Stimulated activated naive CD8-positive, alpha-beta T cell treated with anti-CD3 and anti-CD28 coated beads, Interleukin-15, Interleukin-2, amounts not matched to agents 100 U/mL and 50 U/mL, for 24 hours (primary cell): ENCODE measurements at regions not wholly inside any gene's neighbourhood (a gene's known extent, or its start where the extent isn't known, plus 50 kb on each side); places are given as distances from the start of the nearest gene placed in this dataset.
"Not testable (repeated sequence)": the region's sequence is repeated elsewhere in the genome, so short reads cannot be mapped to it uniquely, and the experiment has no call there.

Experiments used
- ATAC-seq: fragments of 150-1000 bp; cut with Tn5 transposase; one replicate; pipeline ENCODE4 v1.10.0; 2021
- DNase-seq: peaks from one replicate; pipeline ENCODE4 v3.0.0; 2021

GRCh38 chr22:25281675-25282345 is 62.4 kb downstream of the CRYBB2 start:
- DNase-seq (no peak), ATAC-seq (no peak)

DNA sequence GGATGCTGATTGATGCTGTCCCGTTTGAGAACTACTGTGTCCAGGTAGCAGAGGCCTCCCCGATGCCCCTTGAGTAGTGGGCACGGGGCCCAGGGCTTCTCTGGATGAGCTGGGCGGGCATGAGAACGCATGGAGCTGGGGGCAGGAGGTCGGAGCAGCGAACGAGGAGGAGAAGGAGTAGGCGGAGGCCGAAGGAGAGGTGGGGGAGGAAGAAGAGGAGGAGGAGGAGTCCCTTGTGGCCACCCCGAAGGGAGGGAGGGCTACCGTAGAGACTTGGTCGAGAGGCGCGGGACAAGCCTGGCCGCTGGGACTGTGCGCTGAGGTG is 62.9 kb downstream of the CRYBB2 start:
- DNase-seq (no peak), ATAC-seq (no peak)

DNA sequence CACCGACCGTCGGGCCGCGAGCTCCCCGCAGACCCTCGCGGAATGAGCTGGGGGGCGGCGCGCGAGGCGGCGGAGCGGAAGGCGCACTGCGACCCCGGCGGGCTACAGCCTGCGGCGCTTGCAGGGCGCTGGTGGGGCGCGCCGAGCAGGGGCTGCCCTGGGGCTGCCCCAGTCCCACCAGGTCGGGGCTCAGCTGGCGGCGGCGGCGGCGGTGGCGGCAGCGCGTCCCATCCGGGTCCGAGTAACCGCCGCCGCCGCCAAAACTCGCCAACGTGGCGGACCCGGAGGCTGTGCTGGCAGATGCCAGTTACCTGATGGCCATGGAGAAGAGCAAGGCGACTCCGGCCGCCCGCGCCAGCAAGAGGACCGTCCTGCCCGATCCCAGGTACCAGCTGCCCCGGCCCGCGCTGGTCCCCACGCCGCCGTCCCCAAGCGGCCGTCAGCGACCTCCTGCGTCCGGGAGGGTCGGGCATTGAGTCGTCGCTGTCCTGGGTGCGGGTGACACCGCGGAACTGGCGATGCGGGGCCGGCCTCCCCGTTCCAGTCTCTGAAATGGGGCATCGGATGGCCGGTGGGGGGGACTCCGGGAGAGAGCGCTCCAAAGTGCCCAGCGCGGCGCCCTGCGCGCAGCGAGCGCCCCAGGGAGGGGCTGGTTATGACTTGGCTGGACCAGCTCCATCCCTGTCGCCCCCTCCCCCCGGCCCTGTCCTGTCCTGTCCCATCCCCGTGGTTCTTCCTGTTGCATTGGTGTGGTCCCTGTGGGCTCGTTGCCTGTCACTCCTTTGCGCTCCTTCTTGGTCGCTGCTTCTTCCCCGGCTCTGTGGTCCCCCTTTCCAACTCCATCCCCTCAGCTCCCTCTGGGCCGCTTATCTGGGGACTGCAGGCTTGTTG is 63.5 kb downstream of the CRYBB2 start:
- ATAC-seq: no peak
- no peak for DNase-seq

- not testable (repeated sequence) for ATAC-seq, DNase-seq
These were observed 69.0 kb downstream of the CRYBB2 start for GRCh38 chr22:25288481-25288880.

GRCh38 chr22:25301912-25302311 is 82.5 kb downstream of the CRYBB2 start:
- DNase-seq, ATAC-seq: not testable (repeated sequence)

DNA sequence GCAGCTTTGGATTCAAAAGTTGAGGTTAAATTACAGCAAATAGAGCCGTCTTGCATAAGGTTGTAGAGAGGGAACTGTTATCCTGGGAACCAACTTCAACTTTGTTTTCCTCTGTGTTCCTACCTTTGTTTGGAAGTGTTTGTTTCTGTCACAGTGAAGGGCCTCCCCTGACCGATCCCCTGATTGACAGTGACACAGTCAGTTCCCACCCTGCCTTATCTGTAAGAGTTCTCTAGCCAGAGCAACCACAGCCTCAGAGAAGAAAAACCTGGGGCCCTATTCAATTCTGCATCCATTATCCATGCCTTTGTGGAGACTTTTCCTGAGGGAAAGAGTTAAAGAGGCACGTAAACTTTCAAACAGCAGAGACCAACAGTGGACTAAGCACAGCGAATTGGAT is 90.1 kb downstream of the CRYBB2 start:
- DNase-seq, ATAC-seq: not testable (repeated sequence)

GRCh38 chr22:25311924-25312323 is 92.5 kb downstream of the CRYBB2 start:
- ATAC-seq, DNase-seq: not testable (repeated sequence)

- ATAC-seq (peak; percentile 17), DNase-seq (no peak)
These were observed 98.8 kb downstream of the CRYBB2 start for GRCh38 chr22:25318081-25318823.

DNA sequence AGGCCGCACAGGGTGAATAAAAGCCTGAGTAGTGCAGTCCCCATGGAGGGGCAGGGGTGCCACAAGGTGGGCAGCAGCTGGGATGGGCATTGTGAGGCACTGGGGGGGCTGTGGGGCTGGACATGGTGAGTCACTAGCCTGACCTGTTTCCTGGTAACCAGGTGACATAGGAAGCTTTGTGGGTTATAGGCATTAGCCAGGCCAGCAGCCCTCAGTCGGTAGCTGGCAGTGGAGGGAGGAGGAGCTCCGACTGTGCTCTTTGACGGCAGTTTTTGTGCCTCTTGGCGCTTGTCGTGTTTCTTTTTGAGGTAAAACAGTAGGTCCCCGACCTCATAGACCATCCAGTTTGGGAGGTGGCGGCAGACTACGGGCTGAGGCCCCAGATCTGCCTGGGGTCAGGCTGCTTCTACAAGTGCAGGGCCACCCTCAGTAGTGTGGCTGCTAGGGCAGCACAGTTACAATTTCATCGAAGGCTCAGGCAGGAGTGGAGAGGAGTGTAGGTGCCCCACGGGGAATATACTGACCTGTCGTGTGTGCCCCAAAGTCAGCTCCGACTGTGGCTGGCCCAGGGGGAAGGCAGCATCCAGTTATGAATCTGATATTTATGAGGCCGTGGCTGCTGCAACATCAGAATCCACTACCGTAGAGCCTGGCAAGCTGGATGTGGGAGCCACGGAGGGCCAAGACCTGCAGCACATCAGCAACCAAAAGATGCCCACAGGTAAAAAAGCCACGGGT is 107.7 kb downstream of the CRYBB2 start:
- ATAC-seq: no peak
- DNase-seq: no peak

GRCh38 chr22:25331050-25331449 is 111.6 kb downstream of the CRYBB2 start:
- no peak for DNase-seq
- ATAC-seq: no peak

DNA sequence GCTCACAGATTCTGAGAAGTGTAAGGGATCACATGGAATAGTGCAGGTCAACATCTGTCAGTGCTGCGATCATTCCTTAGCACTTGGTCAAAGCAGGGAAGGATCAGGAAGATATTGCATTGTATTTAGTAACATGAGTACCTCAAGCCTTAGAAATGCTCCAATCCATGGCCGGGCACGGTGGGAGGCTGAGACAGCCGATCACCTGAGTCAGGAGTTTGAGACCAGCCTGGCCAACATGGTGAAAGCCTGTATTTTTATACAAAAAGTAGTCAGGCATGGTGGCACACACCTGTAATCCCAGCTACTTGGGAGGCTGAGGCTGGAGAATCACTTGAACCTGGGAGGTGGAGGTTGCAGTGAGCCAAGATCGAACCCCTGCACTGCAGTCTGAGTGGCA is 112.5 kb downstream of the CRYBB2 start:
- DNase-seq, ATAC-seq: not testable (repeated sequence)

DNA sequence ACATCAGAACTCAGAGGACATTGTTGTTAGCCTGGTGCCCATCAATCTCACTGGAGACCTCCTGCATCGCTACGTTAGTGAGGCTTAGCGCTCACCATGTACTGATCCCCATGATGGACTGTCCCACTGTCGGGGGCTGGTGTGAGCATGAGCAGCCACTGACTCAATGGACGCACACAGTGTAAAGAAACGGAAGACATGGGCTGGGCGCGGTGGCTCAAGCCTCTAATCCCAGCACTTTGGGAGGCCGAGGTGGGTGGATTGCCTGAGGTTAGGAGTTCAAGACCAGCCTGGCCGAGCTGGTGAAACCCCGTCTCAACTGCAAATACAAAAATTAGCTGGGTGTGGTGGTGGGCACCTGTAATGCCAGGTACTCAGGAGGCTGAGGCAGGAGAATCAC is 112.9 kb downstream of the CRYBB2 start:
- DNase-seq (no peak), ATAC-seq (no peak)

GRCh38 chr22:25334162-25334490 is 114.7 kb downstream of the CRYBB2 start:
- peak; percentile 64 for ATAC-seq
- DNase-seq: peak; percentile 75

- not testable (repeated sequence) for DNase-seq, ATAC-seq
These were observed 115.2 kb downstream of the CRYBB2 start for GRCh38 chr22:25334631-25335030.

DNA sequence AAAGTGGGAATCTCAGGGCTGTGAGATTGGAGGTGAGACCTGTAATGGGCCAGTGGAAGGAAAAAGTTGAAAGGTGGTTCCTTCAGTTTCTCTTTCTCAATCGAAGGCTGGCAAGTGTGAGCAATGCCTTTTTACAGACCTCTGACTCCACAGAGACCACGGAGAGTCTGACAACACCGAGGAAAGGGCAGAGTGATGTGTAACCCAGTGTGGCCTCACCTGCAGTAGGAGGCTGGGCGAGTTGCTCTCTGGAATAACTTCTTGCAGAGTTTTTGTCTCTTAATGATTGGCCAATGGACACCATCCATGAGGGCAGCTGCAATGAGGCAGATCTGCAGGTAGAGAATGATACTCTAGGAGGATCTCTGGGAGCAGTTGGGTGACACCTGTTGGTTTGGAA is 115.8 kb downstream of the CRYBB2 start:
- ATAC-seq (peak; percentile 76), DNase-seq (peak; percentile 11)

GRCh38 chr22:25340536-25340935 is 121.1 kb downstream of the CRYBB2 start:
- ATAC-seq, DNase-seq: not testable (repeated sequence)

DNA sequence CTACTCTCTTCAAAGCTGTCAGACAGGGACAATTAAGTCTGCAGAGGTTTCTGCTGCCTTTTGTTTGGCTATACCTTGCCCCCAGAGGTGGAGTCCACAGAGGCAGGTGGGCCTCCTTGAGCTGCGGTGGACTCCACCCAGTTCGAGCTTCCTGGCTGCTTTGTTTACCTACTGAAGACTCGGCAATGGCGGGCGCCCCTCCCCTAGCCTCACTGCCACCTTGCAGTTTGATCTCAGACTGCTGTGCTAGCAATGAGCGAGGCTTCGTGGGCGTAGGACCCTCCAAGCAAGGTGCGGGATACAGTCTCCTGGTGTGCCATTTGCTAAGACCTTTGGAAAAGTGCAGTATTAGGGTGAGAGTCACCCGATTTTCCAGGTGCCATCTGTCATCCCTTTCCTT is 124.9 kb downstream of the CRYBB2 start:
- not testable (repeated sequence) for DNase-seq, ATAC-seq

DNA sequence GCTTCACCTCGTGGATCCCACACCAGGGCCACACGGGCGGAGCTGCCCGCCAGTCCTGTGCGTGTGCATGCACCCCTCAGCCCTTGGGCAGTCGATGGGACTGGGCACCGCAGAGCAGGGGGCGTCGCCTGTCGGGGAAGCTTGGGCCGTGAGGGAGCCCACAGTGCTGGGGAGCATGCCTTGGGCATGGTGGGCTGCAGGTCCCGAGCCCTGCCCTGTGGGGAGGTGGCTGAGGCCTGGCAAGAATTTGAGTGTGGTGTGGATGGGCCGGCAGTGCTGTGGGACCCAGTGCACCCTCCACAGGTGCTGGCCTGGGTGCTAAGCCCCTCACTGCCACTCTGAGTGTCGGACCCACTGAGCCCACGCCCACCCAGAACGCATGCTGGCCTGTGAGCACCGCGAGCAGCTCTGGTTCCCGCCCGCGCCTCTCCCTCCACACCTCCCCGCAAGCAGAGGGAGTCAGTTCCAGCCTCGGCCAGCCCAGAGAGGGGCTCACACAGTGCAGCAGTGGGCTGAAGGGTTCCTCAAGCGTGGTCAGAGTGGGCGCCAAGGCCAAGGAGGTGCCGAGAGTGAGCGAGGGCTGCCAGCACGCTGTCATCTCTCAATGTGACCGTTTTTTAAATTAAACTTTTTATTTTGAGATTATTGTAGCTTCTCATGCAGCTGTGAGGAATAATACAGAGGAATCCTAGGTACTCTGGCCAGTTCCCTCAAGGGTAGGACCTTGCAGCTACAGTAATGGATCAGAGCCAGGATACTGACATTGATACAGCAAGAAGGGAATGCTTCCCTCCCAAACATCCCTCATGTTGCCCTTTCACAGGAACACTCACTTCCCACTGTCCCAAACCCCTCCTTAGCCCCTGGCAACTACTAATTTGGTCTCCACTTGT is 127.7 kb downstream of the CRYBB2 start:
- ATAC-seq (peak; percentile 9), DNase-seq (no peak)

DNA sequence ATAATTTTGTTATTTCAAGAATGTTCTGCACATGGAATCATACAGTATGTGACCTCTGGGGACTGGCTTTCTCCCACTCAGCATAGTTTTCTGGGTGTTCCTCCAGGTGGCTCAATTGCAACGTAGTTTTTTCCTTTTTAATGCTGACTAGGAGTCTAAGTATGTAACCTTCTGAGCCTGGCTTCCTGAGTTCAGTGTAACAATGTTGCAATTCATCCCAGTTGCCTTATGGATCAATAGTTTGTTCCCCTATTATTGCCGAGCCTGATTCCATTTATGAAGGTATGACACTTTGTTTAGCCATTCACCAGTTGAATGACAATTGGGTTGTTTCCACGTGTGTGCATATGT is 128.3 kb downstream of the CRYBB2 start:
- DNase-seq: no peak
- ATAC-seq: no peak

DNA sequence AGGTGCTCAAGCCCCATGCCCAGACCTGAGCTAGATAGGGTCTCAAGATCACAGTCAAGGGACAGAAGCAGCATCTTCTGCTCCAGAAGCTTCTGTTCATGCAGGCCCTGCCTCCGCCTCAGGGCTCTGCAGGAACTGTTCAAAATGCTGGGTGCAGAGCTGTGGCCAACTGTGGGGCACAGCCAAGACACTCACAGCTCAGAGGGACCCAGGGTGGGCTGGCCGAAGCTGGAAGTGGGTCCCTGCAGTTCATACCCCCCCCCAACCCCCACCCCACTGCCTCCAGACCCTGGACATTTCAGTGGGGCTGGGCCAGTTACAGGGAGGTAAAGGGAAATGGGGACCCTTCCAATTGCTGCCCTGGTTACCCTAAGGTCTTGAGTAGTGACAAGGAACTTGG is 129.0 kb downstream of the CRYBB2 start:
- ATAC-seq: no peak

GRCh38 chr22:25348996-25349395 is 129.6 kb downstream of the CRYBB2 start:
- not testable (repeated sequence) for ATAC-seq

More for the DNA sequence above, 129.0 kb downstream of the CRYBB2 start:
- DNase-seq: no peak

More at GRCh38 chr22:25348996-25349395, 129.6 kb downstream of the CRYBB2 start:
- not testable (repeated sequence) for DNase-seq
